Kidney (tissue), 13 donors: ENCODE measurements at regions not wholly inside any gene's neighbourhood (a gene's known extent, or its start where the extent isn't known, plus 50 kb on each side); places are given as distances from the start of the nearest gene placed in this dataset.

Experiments
- DNase-seq, 5 donors: peaks; one replicate each; pipeline ENCODE4 v3.0.0-alpha.2; 2013 to 2020
- FAIRE-seq: peaks from 2 replicates; lab custom pipeline; 2012; peaks lifted over from hg19 to GRCh38; lab: Jason Lieb, UNC
- H3K27ac ChIP-seq, 2 donors: one replicate each; pipeline ENCODE4 v1.7.0; 2013; ENCODE audit warnings: low read depth in 2 of 2, low read length in 2 of 2, inconsistent platforms in 1 of 2
- H3K27me3 ChIP-seq: one replicate; pipeline ENCODE4 v1.7.1; 2013; ENCODE audit warnings: low read length, inconsistent platforms; ENCODE audit not compliant: control insufficient read depth, insufficient read depth
- H3K36me3 ChIP-seq, 3 donors: one replicate each; pipeline versions ENCODE4 v1.7.0 to v1.7.1; 2013; ENCODE audit warnings: low read length in 3 of 3, control low read depth in 1 of 3, inconsistent platforms in 1 of 3; ENCODE audit not compliant: insufficient read depth in 3 of 3, control insufficient read depth in 2 of 3
- H3K4me1 ChIP-seq, 3 donors: one replicate each; pipeline versions ENCODE4 v1.7.0 to v1.7.1; 2013; ENCODE audit warnings: low read length in 3 of 3, inconsistent platforms in 1 of 3, low read depth in 1 of 3; ENCODE audit not compliant: control insufficient read depth in 2 of 3, insufficient read depth in 2 of 3
- H3K4me3 ChIP-seq, 3 donors: one replicate each; pipeline versions ENCODE4 v1.7.0 to v1.8.1; 2013; ENCODE audit warnings: low read length in 3 of 3, control low read depth in 1 of 3, inconsistent platforms in 1 of 3
- H3K9ac ChIP-seq, 3 donors: one replicate each; pipeline versions ENCODE4 v1.7.0 to v1.7.1; 2013; ENCODE audit warnings: low read length in 3 of 3, control low read depth in 1 of 3, inconsistent platforms in 1 of 3
- H3K9me3 ChIP-seq, 3 donors: one replicate each; pipeline versions ENCODE4 v1.7.0 to v1.7.1; 2013; ENCODE audit warnings: low read length in 3 of 3, control low read depth in 1 of 3, inconsistent platforms in 1 of 3; ENCODE audit not compliant: control insufficient read depth in 2 of 3, insufficient read depth in 1 of 3
- CTCF ChIP-seq: IDR thresholded peaks from 3 replicates; pipeline ENCODE4 v1.5.1; 2012; ENCODE audit warnings: mild to moderate bottlenecking, moderate library complexity, borderline replicate concordance; ENCODE audit not compliant: insufficient read depth; ENCODE audit errors: extremely low read depth
- intact Hi-C: fragments of 100-400 bp; cut with DNase I; formaldehyde crosslinking; loops from one replicate; pipeline ENCODE4 v1.11.1; 2022
- donor health status: control.
- donor health status: control.
- donor health status: control.
- donor health status: control.
- donor health status: control.
- donor health status: DM: yes; HTN: yes; CAD: no.
- donor health status: Normal renal cell carcinoma (clear cell type).

GRCh38 chr20:62539198-62540045, 63.6 kb upstream of the GATA5 start:
- Histone ChIP-seq H3K27ac (no peak overlapping the region), H3K4me3 (no peak overlapping the region), H3K27me3 (no peaks in the 10 kb centered on the region), H3K9me3 (no peaks in the 10 kb centered on the region), H3K4me1 (no peaks in the 10 kb centered on the region), H3K9ac (no peak overlapping the region), H3K36me3 (no peaks in the 10 kb centered on the region)
- intact Hi-C loops: no loop called here
- FAIRE-seq (no peak), DNase-seq (peak in 3 of 5 donors; percentile 51 to 66 (median 56))
- no peak for TF ChIP-seq CTCF

- H3K27me3 ChIP-seq: no peaks in the 10 kb centered on the region
- H3K4me3 ChIP-seq: no peak overlapping the region
- TF ChIP-seq CTCF: no peak
- DNase-seq (no peak), FAIRE-seq (no peak)
- H3K27ac ChIP-seq: no peak overlapping the region
- no peaks in the 10 kb centered on the region for H3K4me1 ChIP-seq
- H3K9me3 ChIP-seq: no peaks in the 10 kb centered on the region
- H3K36me3 ChIP-seq: no peaks in the 10 kb centered on the region
- intact Hi-C loops: no loop called here
- no peak overlapping the region for H3K9ac ChIP-seq
Observed at GRCh38 chr20:62540504-62540903, 64.7 kb upstream of the GATA5 start.

- intact Hi-C loops: no loop called here
- no peaks in the 10 kb centered on the region for H3K4me1 ChIP-seq
- DNase-seq (no peak), FAIRE-seq (no peak)
- no peak overlapping the region for H3K4me3 ChIP-seq
- no peak overlapping the region for H3K27ac ChIP-seq
- H3K9me3 ChIP-seq: no peaks in the 10 kb centered on the region
- no peak overlapping the region for H3K9ac ChIP-seq
- H3K27me3 ChIP-seq: no peaks in the 10 kb centered on the region
- H3K36me3 ChIP-seq: no peaks in the 10 kb centered on the region
- TF ChIP-seq CTCF: no peak
Observed at GRCh38 chr20:62542862-62543261, 67.1 kb upstream of the GATA5 start.
